ENCODE measurements at regions not wholly inside any gene's neighbourhood (a gene's known extent, or its start where the extent isn't known, plus 50 kb on each side); places are given as distances from the start of the nearest gene placed in this dataset.
"Not testable (repeated sequence)": the region's sequence is repeated elsewhere in the genome, so short reads cannot be mapped to it uniquely, and the experiment has no call there.

- Mint-ChIP-seq H3K4me1 (ENCODE audit: low read depth) (no peaks in the 10 kb centered on the region), H3K27ac (no peak overlapping the region), H3K4me3 (ENCODE audit: low read depth) (no peak overlapping the region), H3K36me3 (ENCODE audit: insufficient read depth) (no peaks in the 10 kb centered on the region), H3K9me3 (ENCODE audit: low read depth) (no peaks in the 10 kb centered on the region), H3K27me3 (peaks cover 20% of the 10 kb centered on the region)
- DNase-seq (ENCODE audit: low spot score, unreplicated experiment) = no peak
- TF ChIP-seq CTCF (IDR thresholded peaks at IDR 0.05; ENCODE audit: unreplicated experiment) = no peak
These were observed 106.5 kb upstream of the GRAMD1B start for GRCh38 chr11:123323568-123323967.

DNA sequence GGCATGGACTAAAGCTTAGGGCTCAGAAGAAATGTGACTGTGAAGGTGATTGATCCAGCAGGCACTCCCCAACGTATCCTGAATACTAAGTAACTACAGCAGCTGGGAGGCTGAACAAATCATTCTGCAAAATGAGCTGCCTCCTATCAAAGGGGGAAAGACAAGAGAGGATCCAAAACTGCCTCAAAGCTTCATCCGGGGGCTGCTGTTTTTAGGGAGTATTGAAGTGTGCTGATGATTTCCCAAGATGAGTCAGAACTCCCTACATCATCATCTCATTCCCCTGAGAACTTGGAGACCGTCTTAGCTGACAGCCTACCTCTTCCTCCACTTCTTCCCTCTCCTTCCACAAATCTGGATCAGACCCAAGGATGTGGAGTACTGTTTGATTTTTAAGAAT, 108.4 kb upstream of the GRAMD1B start:
- Mint-ChIP-seq H3K27ac (no peak overlapping the region), H3K36me3 (ENCODE audit: insufficient read depth) (no peaks in the 10 kb centered on the region), H3K4me3 (ENCODE audit: low read depth) (no peak overlapping the region), H3K27me3 (peaks cover 21% of the 10 kb centered on the region), H3K4me1 (ENCODE audit: low read depth) (no peaks in the 10 kb centered on the region), H3K9me3 (ENCODE audit: low read depth) (no peaks in the 10 kb centered on the region)
- TF ChIP-seq CTCF (IDR thresholded peaks at IDR 0.05; ENCODE audit: unreplicated experiment) = no peak
- no peak for DNase-seq (ENCODE audit: low spot score, unreplicated experiment)

GRCh38 chr11:123318623-123319022, 111.4 kb upstream of the GRAMD1B start:
- TF ChIP-seq CTCF (IDR thresholded peaks at IDR 0.05; ENCODE audit: unreplicated experiment) = no peak
- H3K4me1 Mint-ChIP-seq (ENCODE audit: low read depth) = no peaks in the 10 kb centered on the region
- H3K36me3 Mint-ChIP-seq (ENCODE audit: insufficient read depth) = no peaks in the 10 kb centered on the region
- H3K27ac Mint-ChIP-seq = no peak overlapping the region
- peaks cover 29% of the 10 kb centered on the region for H3K27me3 Mint-ChIP-seq
- DNase-seq (ENCODE audit: low spot score, unreplicated experiment) = no peak
- no peak overlapping the region for H3K4me3 Mint-ChIP-seq (ENCODE audit: low read depth)
- no peaks in the 10 kb centered on the region for H3K9me3 Mint-ChIP-seq (ENCODE audit: low read depth)

DNA sequence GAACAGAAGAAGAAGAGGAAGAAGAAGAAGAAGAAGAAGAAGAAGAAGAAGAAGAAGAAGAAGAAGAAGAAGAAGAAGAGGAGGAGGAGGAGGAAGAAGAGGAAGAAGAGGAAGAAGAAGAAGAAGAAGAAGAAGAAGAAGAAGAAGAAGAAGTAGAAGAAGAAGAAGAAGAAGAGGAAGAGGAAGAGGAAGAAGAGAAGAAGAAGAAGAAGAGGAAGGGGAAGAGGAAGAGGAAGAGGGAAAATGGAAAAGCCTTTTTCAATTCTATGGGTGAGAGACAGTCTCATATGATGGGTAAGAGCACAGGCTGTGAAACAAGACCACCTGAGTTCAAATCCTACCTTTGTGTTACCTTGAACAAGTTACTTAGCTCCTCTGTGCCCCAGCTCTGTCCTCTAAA, 111.9 kb upstream of the GRAMD1B start:
- H3K27me3 Mint-ChIP-seq = peaks cover 31% of the 10 kb centered on the region
- not testable (repeated sequence) for H3K4me1 Mint-ChIP-seq (ENCODE audit: low read depth); H3K9me3 Mint-ChIP-seq (ENCODE audit: low read depth); H3K4me3 Mint-ChIP-seq (ENCODE audit: low read depth); DNase-seq (ENCODE audit: low spot score, unreplicated experiment); H3K36me3 Mint-ChIP-seq (ENCODE audit: insufficient read depth); H3K27ac Mint-ChIP-seq

- Mint-ChIP-seq H3K36me3 (ENCODE audit: insufficient read depth) (no peaks in the 10 kb centered on the region), H3K27me3 (peaks cover 32% of the 10 kb centered on the region), H3K4me1 (ENCODE audit: low read depth) (no peaks in the 10 kb centered on the region), H3K27ac (no peak overlapping the region), H3K9me3 (ENCODE audit: low read depth) (no peaks in the 10 kb centered on the region), H3K4me3 (ENCODE audit: low read depth) (no peak overlapping the region)
- TF ChIP-seq CTCF (IDR thresholded peaks at IDR 0.05; ENCODE audit: unreplicated experiment) = no peak
- DNase-seq (ENCODE audit: low spot score, unreplicated experiment) = no peak
These were observed 114.1 kb upstream of the GRAMD1B start for GRCh38 chr11:123316003-123316402.

GRCh38 chr11:123314972-123315371, 115.1 kb upstream of the GRAMD1B start:
- Mint-ChIP-seq H3K9me3 (ENCODE audit: low read depth) (no peaks in the 10 kb centered on the region), H3K4me3 (ENCODE audit: low read depth) (no peak overlapping the region), H3K27me3 (peaks cover 27% of the 10 kb centered on the region), H3K27ac (no peak overlapping the region), H3K36me3 (ENCODE audit: insufficient read depth) (no peaks in the 10 kb centered on the region), H3K4me1 (ENCODE audit: low read depth) (no peaks in the 10 kb centered on the region)
- DNase-seq (ENCODE audit: low spot score, unreplicated experiment) = no peak
- no peak for TF ChIP-seq CTCF (IDR thresholded peaks at IDR 0.05; ENCODE audit: unreplicated experiment)
